Calu3 (cell line): ENCODE measurements at regions not wholly inside any gene's neighbourhood (a gene's known extent, or its start where the extent isn't known, plus 50 kb on each side); places are given as distances from the start of the nearest gene placed in this dataset.
A peak's percentile ranks its signal among the peaks of the same experiment; 100 is the strongest.

ENCODE experiments used
- BruUV-seq: library from RNA; stranded (reverse); fragments of 400-500 nt; replicated peaks from 2 replicates; lab custom pipeline; 2021; lab: Mats Ljungman, UMichigan
- CTCF ChIA-PET: fragments of 300-600 bp; sonication (Branson Sonifier 250); formaldehyde crosslinking; loops from one replicate; lab custom pipeline; 2022; ENCODE audit warnings: antibody characterized with exemption; lab: Charles Lee
- DNase-seq: peaks from one replicate; pipeline ENCODE4 v3.0.0; 2022
- H3K27ac Mint-ChIP-seq: one replicate; pipeline ENCODE4 v1.8.0; 2022; ENCODE audit warnings: mixed read lengths; ENCODE audit not compliant: unreplicated experiment
- H3K27me3 Mint-ChIP-seq: one replicate; pipeline ENCODE4 v1.8.0; 2022; ENCODE audit warnings: mixed read lengths; ENCODE audit not compliant: unreplicated experiment
- H3K36me3 Mint-ChIP-seq: one replicate; pipeline ENCODE4 v1.8.0; 2022; ENCODE audit warnings: mild to moderate bottlenecking, moderate library complexity, mixed read lengths; ENCODE audit not compliant: insufficient read depth, unreplicated experiment
- H3K4me1 Mint-ChIP-seq: one replicate; pipeline ENCODE4 v1.8.0; 2022; ENCODE audit warnings: mild to moderate bottlenecking, low read depth, mixed read lengths; ENCODE audit not compliant: unreplicated experiment
- H3K4me3 Mint-ChIP-seq: one replicate; pipeline ENCODE4 v1.8.0; 2022; ENCODE audit warnings: mild to moderate bottlenecking, low read depth, moderate library complexity, mixed read lengths; ENCODE audit not compliant: unreplicated experiment
- H3K9me3 Mint-ChIP-seq: one replicate; pipeline ENCODE4 v1.8.0; 2022; ENCODE audit warnings: low read depth, mixed read lengths; ENCODE audit not compliant: unreplicated experiment
- intact Hi-C: fragments of 100-400 bp; cut with micrococcal nuclease; formaldehyde crosslinking; loops from one replicate; pipeline ENCODE4 v1.10.0; 2022; ENCODE audit not compliant: unreplicated experiment
- TF ChIP-seq, protein P1 (sequence below): fragments of 200-600 bp; IDR thresholded peaks from one replicate; pipeline ENCODE4 v1.8.0; 2022; ENCODE audit warnings: antibody characterized with exemption; ENCODE audit not compliant: unreplicated experiment

DNA sequence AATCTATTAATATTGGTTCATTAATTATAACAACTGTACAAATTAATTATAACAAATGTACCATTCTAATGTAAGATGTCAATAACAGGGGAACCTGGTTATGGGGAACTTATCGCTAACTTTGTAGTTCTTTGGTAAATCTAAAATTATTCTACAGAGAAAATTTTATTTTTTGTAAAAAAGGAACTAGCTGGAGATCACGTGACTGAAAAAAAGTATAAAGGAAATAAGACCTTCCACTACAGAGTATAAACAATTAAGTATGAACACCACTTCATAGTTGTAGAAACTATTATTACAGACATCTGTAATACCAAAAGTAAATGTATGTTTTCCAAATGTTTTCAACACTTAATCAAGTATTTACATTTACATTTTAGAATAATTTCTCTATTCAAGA is 77.9 kb upstream of the DKK2 start:
- H3K9me3 Mint-ChIP-seq: peaks cover 2% of the 10 kb centered on the region
- intact Hi-C loops: no loop called here
- TF ChIP-seq, protein P1, sequence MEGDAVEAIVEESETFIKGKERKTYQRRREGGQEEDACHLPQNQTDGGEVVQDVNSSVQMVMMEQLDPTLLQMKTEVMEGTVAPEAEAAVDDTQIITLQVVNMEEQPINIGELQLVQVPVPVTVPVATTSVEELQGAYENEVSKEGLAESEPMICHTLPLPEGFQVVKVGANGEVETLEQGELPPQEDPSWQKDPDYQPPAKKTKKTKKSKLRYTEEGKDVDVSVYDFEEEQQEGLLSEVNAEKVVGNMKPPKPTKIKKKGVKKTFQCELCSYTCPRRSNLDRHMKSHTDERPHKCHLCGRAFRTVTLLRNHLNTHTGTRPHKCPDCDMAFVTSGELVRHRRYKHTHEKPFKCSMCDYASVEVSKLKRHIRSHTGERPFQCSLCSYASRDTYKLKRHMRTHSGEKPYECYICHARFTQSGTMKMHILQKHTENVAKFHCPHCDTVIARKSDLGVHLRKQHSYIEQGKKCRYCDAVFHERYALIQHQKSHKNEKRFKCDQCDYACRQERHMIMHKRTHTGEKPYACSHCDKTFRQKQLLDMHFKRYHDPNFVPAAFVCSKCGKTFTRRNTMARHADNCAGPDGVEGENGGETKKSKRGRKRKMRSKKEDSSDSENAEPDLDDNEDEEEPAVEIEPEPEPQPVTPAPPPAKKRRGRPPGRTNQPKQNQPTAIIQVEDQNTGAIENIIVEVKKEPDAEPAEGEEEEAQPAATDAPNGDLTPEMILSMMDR: no peak
- no peak overlapping the region for H3K4me3 Mint-ChIP-seq
- H3K27me3 Mint-ChIP-seq: no peaks in the 10 kb centered on the region
- no peak overlapping the region for H3K27ac Mint-ChIP-seq
- H3K36me3 Mint-ChIP-seq: no peaks in the 10 kb centered on the region
- no peaks in the 10 kb centered on the region for H3K4me1 Mint-ChIP-seq
- no peak for DNase-seq
- BruUV-seq: no TSS peak
- CTCF ChIA-PET: no interaction called here

DNA sequence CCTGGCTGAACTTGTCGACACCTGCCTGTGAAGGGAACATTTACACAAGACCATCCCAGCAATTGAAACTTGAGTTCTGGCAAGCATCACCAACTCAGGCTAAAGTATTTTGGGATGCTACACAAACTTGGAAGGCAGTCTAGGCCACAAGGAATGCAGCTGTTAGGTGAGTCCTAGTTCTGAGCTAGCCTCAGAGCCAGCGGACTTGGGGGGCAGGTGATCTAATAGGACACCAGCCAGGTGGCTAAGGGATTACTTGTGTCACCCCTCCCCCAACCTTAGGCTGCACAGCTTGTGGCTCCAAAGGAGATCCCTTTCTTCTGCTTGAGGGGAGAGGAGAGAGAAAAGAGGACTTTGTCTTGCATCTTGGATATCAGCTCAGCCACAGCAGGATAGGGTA is 62.3 kb upstream of the DKK2 start:
- Mint-ChIP-seq H3K4me3 (no peak overlapping the region), H3K4me1 (no peaks in the 10 kb centered on the region), H3K27me3 (no peaks in the 10 kb centered on the region), H3K27ac (no peak overlapping the region), H3K9me3 (no peaks in the 10 kb centered on the region), H3K36me3 (no peaks in the 10 kb centered on the region)
- intact Hi-C loops: no loop called here
- no TSS peak for BruUV-seq
- TF ChIP-seq, protein P1: no peak
- DNase-seq: no peak
- CTCF ChIA-PET: no interaction called here

DNA sequence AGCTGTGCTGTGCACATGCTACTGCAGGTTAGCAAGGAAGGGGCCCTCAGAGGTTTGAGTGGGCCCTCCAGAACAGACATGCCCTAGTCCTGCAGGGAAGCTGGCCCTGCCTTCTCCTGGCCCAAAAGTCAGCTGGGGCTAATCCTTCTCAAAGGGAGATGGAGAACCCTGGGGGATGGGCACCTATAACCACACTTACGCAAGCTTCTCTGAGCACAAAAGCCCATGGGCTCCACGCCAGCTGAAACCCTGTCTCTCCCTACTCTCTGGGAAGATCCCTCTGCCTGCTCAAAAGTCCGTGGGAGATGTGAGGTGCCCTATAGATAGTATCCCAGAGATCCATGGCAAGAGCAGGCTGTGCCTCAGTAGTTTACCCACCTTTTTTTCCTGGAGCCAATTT is 58.9 kb upstream of the DKK2 start:
- CTCF ChIA-PET: interaction anchor here (1.3 to 1.6 kb wide), 2 partner anchors 63 to 88 kb away, joined by 4 to 5 read pairs; no protein-coding TSS in a partner anchor
- no peak overlapping the region for H3K27ac Mint-ChIP-seq
- no peak for DNase-seq
- intact Hi-C loops: loop anchor here (1.0 kb wide), 2 partner anchors 86 to 284 kb away; no protein-coding TSS in a partner anchor
- H3K4me3 Mint-ChIP-seq: no peak overlapping the region
- H3K9me3 Mint-ChIP-seq: peaks cover 1% of the 10 kb centered on the region
- H3K27me3 Mint-ChIP-seq: no peaks in the 10 kb centered on the region
- no TSS peak for BruUV-seq
- H3K36me3 Mint-ChIP-seq: no peaks in the 10 kb centered on the region
- H3K4me1 Mint-ChIP-seq: no peaks in the 10 kb centered on the region
- TF ChIP-seq, protein P1: no peak

DNA sequence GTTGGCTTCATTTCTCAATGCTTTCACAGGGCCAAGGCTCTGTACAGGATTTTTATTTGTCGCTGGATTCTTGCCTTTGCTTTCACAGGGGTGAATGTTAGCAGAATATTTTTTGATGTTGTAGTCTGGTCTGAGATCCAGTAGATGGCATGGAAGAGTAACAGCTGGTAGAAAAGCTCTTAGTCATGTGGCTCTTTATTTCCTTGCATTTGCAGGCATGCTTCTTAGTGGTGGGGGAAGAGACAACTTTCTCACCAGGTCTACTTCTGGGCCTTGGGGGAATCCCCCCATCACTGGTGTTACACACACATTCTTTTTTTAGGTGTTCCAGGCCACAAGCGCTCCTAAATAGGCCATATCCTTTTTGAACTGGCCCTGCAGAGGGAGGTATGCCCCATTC is 58.2 kb upstream of the DKK2 start:
- no peak overlapping the region for H3K4me3 Mint-ChIP-seq
- no peaks in the 10 kb centered on the region for H3K36me3 Mint-ChIP-seq
- CTCF ChIA-PET: interaction anchor here (0.7 to 1.6 kb wide), 3 partner anchors 62 to 522 kb away, joined by 3 to 5 read pairs (median 4); no protein-coding TSS in a partner anchor
- H3K27ac Mint-ChIP-seq: no peak overlapping the region
- intact Hi-C loops: loop anchor here (1.0 kb wide), 2 partner anchors 87 to 285 kb away; no protein-coding TSS in a partner anchor
- no peaks in the 10 kb centered on the region for H3K27me3 Mint-ChIP-seq
- no TSS peak for BruUV-seq
- TF ChIP-seq, protein P1: peak; percentile 18
- H3K9me3 Mint-ChIP-seq: peaks cover 3% of the 10 kb centered on the region
- no peak for DNase-seq
- no peaks in the 10 kb centered on the region for H3K4me1 Mint-ChIP-seq
